ENCODE measurements at regions not wholly inside any gene's neighbourhood (a gene's known extent, or its start where the extent isn't known, plus 50 kb on each side); places are given as distances from the start of the nearest gene placed in this dataset.

- TF ChIP-seq CTCF (IDR thresholded peaks at IDR 0.05; ENCODE audit: low read depth, low read length, poor library complexity, severe bottlenecking) (no peak), EZH2phosphoT487 (IDR thresholded peaks at IDR 0.05; ENCODE audit: borderline replicate concordance, low read length) (no peak)
These were observed 116.4 kb downstream of the PDCL3 start for GRCh38 chr2:100679211-100679610.
